ENCODE measurements at regions not wholly inside any gene's neighbourhood (a gene's known extent, or its start where the extent isn't known, plus 50 kb on each side); places are given as distances from the start of the nearest gene placed in this dataset.
"Not testable (repeated sequence)": the region's sequence is repeated elsewhere in the genome, so short reads cannot be mapped to it uniquely, and the experiment has no call there.

DNA sequence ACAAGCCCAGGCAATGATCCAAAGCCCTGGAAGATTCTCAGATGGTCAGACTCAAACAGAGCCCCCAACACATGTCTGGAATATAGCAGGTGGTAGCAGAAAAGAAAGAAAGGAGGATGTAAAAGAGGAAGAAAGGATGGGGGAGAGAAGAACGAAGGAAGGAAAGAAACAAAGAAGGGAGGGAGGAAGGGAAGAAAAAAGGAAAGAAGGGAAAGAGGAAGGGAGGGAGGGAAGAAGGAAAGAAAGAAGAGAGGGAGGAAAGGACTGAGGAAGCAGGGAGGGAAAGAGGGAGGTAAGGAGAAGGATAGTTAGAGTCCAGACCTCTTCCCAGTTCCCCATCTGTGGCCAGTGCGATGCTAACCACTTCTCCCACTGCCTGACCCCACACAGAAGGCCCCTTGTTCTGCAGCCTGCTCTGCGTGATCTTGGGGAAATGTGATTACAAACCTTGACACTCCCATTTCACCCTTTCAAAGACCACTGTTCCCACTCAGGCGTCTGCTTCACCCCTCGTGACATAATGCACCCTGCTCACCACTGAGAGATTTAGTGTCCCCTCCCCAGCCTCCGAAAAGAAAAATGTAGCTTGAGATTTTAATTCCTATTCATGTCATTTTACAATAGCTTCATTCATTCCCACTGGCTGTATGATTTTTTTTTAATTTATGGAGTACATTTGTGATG is 357.9 kb downstream of the BCL11B start:
- no peak for DNase-seq (ENCODE audit: low read depth)

GRCh38 chr14:98914942-98915341 is 357.1 kb downstream of the BCL11B start:
- no peak for DNase-seq (ENCODE audit: low read depth)

GRCh38 chr14:98915625-98916024 is 356.4 kb downstream of the BCL11B start:
- no peak for DNase-seq (ENCODE audit: low read depth)

DNA sequence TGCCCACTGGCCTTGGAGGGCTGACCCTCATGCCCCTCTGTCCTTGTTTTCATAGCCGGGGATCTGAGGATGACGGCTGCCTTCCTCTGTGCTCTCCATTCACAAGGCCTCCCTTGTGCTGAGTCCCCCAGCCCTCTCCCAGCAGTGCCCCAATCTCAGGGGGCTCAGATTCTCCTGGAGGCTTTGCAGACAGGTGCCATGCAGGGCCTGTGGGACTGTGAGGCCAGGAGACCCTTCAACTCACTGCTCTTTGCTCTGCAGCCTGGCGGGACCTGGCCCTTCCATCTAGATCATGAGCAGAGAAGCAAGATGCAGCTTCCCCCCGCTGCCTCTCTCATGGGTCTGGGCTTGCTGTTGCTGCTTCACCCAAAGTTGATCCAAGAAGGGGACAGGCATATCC is 356.0 kb downstream of the BCL11B start:
- no peak for DNase-seq (ENCODE audit: low read depth)

DNA sequence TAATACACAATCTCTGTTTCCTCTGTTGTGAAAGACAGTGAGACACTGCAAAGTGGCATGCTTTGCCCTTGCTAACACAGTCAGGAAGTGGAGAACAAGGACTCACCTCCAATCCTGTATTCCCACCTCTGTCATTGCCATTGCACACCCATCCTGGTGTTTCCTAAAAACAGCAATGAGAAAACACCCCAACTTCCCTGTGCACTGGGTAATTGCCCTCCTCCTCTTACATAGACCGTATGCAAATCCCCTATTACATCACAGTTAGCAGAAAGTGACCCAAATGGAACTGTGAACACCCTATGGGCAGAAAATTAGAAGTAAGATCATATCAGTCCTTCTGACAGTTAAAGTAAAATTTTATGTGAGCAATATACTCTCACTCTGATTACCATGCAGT is 355.5 kb downstream of the BCL11B start:
- no peak for DNase-seq (ENCODE audit: low read depth)

- DNase-seq (ENCODE audit: low read depth): no peak
Measured at GRCh38 chr14:98919434-98919833, 352.6 kb downstream of the BCL11B start.

- not testable (repeated sequence) for DNase-seq (ENCODE audit: low read depth)
Measured at GRCh38 chr14:98921306-98921705, 350.7 kb downstream of the BCL11B start.

- DNase-seq (ENCODE audit: low read depth): no peak
Measured at GRCh38 chr14:98923596-98923995, 348.4 kb downstream of the BCL11B start.

DNA sequence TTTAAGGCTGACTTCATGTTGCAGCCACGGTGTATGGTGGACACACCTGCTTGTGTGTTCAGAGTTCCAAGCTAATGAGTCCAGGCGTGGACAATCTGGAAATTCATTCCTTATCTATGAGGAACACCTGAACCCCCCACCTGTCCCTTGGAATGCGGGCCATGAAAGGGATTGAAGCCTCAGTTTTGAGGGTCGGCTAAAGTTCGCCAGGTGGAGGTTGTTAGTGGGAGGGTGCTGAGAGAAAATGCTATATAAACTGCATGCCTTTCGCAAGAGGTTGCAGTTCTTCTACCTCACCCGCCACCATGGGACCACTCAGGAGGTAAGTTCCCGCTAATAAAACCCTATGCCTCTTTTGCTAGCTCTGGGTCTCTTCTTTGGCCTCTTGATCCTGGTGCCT is 348.0 kb downstream of the BCL11B start:
- no peak for DNase-seq (ENCODE audit: low read depth)

DNA sequence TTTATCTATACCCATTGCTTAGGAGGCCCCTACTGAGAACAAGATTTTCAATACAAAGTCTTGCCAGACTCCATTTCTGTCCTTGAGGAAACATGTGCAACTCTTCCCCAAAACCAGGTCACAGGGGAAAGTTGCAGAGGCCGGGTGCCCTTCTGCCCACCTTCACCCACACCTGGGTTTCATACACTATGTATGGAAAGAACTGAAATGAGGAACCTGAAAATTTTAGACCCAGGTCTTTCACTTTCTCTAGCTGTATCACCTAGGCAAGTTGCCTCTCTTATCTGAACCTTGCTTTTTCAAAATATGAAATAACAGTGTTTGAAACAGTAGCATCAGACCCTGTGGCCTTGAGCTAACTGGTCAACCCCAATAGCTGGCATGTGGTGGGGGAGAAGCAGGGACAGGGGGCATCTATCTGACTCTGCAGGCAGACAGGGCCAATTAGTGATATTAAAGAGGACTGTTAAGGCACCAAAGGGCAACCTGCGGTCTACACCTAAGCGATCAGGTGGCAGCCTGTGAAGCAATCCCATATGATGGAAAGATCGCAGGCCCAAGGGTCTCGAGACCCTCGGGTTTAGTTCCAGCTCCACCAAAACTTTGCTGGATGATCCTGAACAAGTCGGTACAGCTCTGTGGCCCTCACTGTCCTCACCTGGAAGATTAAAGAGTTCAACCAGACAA is 346.5 kb downstream of the BCL11B start:
- DNase-seq (ENCODE audit: low read depth): no peak

- DNase-seq (ENCODE audit: low read depth): no peak
Measured at GRCh38 chr14:98926146-98926545, 345.9 kb downstream of the BCL11B start.

- DNase-seq (ENCODE audit: low read depth): no peak
Measured at GRCh38 chr14:98926801-98927200, 345.2 kb downstream of the BCL11B start.

- no peak for DNase-seq (ENCODE audit: low read depth)
Measured at GRCh38 chr14:98927986-98928385, 344.0 kb downstream of the BCL11B start.

DNA sequence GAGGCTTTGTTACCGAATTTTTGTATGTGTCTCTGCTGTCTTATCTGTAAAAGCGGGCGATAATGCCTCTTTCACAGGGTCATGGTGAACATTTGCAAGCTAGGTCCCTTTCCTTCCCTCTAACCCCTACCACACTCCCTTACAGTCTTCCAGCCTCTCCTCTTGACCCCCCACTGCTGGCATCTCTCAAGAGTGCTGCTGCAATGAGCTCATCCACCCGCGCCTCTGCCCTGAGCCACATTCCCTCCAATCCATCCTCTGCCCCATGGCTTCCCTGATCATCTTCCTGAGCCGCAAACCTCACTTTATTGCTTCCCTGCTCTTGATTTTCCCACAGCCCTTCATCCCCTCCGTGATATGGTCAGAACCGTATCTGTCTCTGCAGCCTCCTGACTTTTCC is 343.6 kb downstream of the BCL11B start:
- DNase-seq (ENCODE audit: low read depth): no peak

GRCh38 chr14:98931126-98931525 is 340.9 kb downstream of the BCL11B start:
- DNase-seq (ENCODE audit: low read depth): no peak

DNA sequence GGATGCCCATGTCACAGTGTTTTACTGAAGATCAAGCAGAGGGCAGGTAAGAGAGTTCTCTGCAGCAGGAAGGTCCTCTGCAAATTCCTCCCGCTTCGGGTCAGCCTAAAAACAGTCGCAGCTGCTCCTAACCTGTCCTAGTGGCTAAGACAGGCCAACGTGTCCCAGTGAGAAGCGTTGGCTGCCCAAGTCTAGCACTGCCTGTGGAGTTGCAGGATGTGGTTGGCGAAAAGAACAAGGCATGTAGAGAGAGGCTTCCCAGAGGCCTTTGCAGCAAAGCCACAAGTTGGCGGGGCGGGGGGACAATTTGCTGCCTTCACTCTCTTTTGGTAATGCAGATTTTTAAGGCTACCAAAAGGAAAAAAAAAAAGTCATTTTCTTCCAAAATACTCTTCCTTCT is 340.1 kb downstream of the BCL11B start:
- no peak for DNase-seq (ENCODE audit: low read depth)

DNA sequence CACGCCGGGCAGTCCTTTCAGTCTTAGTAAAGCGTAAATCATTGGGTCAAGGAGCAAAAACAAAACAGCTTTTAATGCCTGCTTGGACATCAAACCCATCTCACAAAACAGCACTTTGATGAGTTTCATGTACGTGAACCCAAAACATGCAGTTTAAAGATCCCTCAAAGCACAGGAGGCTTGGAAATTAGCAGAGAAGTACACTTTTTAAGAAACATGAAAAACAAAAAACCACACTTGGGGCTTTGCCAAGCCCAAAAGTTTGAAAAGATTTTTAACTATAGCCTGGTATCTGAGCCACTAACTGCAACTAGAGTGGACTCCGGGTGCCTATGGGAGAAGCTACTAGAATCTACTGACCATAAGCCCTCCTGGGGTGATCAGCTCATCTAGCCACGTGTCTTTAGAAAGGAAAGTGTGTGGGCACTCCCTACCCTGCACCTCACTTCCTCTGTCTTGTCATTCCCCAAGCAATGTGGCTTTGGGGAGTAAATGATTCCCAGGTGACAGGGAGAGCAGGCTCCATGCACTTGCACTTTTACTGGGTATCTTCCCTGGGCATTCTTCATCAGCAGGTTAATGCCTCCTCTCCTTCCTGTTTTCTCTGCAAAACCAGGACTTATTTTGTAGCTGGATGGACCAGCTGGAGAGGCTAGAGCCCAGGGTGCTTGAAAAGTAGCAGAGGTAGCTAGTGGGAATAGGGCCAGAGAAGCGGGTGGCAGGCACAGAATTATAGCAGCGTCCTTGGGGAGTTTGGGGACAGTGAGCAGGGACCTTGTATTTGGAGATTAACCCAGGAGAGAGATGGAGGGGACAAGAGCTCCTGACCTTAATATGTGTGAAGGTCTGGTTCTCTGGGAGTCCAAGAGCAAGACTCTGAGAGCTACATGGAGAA is 339.3 kb downstream of the BCL11B start:
- no peak for DNase-seq (ENCODE audit: low read depth)

GRCh38 chr14:98934569-98934968 is 337.4 kb downstream of the BCL11B start:
- DNase-seq (ENCODE audit: low read depth): not testable (repeated sequence)

DNA sequence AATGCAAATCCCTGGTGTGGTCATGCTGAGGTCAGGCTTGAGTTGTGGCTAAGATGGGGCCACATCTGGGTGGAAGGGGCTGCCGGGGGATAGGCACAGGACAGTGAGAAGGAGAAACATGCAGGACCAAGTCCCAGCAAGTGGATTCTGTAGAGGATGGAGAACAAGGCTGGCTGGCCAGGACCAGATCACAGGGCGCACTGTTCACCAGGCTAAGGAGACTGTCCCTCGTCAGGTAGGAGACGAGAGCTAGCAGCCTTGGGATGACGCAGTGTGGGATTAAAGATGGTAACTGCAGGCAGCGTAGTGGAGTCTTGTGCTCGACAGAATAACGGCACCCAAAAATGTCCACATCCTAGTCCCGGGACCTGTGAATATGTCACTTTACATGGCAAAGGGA is 336.1 kb downstream of the BCL11B start:
- no peak for DNase-seq (ENCODE audit: low read depth)

- no peak for DNase-seq (ENCODE audit: low read depth)
Measured at GRCh38 chr14:98937021-98937420, 335.0 kb downstream of the BCL11B start.

- no peak for DNase-seq (ENCODE audit: low read depth)
Measured at GRCh38 chr14:98937712-98938505, 334.1 kb downstream of the BCL11B start.

Data from myocyte (in vitro differentiated cells).